GM10266 (cell line): ENCODE measurements at regions not wholly inside any gene's neighbourhood (a gene's known extent, or its start where the extent isn't known, plus 50 kb on each side); places are given as distances from the start of the nearest gene placed in this dataset.

Experiments used
- DNase-seq: peaks from one replicate; pipeline ENCODE4 v3.0.0; 2012; ENCODE audit errors: extremely low spot score
- TF ChIP-seq, protein P1 (sequence below): IDR thresholded peaks from 2 replicates; pipeline ENCODE4 v1.5.1; 2012; ENCODE audit warnings: mild to moderate bottlenecking, low read depth; ENCODE audit not compliant: control insufficient read depth, insufficient read depth; ENCODE audit errors: missing control alignments

- TF ChIP-seq, protein P1, sequence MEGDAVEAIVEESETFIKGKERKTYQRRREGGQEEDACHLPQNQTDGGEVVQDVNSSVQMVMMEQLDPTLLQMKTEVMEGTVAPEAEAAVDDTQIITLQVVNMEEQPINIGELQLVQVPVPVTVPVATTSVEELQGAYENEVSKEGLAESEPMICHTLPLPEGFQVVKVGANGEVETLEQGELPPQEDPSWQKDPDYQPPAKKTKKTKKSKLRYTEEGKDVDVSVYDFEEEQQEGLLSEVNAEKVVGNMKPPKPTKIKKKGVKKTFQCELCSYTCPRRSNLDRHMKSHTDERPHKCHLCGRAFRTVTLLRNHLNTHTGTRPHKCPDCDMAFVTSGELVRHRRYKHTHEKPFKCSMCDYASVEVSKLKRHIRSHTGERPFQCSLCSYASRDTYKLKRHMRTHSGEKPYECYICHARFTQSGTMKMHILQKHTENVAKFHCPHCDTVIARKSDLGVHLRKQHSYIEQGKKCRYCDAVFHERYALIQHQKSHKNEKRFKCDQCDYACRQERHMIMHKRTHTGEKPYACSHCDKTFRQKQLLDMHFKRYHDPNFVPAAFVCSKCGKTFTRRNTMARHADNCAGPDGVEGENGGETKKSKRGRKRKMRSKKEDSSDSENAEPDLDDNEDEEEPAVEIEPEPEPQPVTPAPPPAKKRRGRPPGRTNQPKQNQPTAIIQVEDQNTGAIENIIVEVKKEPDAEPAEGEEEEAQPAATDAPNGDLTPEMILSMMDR, result no peak
- DNase-seq, result no peak
These were observed 99.9 kb upstream of the GSE1 start for GRCh38 chr16:85513180-85513579.

GRCh38 chr16:85513649-85514048 lies 99.5 kb upstream of the GSE1 start:
- TF ChIP-seq, protein P1, result no peak
- no peak for DNase-seq

GRCh38 chr16:85514295-85514597 lies 98.9 kb upstream of the GSE1 start:
- DNase-seq, result no peak
- TF ChIP-seq, protein P1, result no peak

DNA sequence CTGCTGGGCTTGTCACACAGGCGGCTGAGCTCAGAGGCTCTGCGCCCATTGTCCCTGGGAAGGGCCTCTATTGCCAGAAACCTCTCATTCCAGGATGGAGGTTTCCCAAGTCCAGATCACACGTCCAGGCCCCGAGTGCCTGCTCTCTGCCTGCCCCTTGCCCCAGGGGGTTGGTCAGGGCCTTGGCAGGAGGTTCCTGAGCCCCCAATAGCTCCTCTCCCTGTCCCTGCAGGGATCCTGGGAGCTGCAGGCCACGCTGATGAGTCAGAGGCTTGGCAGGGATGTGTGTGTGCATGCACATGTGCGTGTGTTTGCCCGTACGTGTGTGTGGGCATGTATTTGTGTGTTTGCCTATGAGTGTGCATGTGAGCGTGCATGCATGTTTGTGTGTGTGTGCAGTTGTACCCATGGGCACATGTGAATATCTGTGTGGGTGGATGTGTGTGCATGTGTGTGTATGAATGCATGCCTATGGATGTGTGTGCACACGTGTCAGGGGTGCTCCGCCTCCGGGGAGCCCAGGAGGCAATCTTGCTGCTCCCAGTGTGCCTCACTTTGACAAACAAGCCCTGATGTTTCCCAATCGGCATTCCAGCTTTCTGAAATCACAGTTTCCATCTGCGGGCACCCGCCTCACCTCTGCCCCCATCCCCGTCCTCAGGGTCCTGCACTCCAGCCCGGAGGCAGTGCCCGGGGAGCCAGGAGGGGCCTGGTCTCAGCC lies 98.4 kb upstream of the GSE1 start:
- TF ChIP-seq, protein P1, result no peak
- no peak for DNase-seq

DNA sequence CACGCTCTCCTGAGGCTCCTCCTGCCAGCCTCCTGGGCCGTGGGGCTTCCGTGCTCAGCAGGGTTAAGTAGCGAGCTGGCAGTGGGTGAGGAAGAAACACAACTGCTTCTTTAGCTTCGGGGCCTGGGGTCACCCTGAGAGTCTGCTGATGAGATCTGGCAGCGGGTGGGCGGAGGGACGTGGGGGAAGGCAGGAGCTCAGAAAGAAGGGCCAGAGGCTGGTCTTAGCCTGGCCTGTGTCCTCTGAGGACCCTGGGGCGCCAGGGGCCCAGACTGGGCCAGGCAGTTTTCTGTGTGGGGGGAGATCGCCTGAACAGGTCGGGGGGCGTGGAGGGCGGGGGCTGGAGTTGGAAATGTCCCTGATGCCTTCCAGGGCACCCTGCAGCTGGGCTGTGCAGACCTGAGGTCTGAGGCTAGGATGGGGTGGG lies 97.8 kb upstream of the GSE1 start:
- no peak for DNase-seq
- TF ChIP-seq, protein P1, result no peak

- DNase-seq, result no peak
- TF ChIP-seq, protein P1, result no peak
These were observed 97.2 kb upstream of the GSE1 start for GRCh38 chr16:85515830-85516397.

DNA sequence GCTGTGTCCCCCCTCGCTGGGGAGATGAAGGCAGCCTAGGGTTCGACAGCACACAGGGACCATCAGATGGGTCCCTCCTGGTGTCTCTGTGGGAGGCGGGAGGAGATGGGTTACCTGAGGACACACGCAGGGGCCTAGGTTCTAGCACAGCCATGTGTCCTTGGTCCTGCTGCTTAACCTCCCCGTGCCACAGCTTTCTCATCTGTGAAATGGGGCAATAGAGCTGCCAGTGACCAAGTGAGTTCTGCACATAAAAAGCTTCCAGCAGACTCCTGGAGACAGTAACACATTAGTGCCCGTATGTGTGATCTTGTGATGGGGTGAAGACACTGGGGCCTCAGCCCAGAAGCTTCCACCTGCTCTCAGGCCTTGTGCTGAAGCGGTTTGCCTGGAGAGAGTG lies 96.0 kb upstream of the GSE1 start:
- TF ChIP-seq, protein P1, result no peak
- DNase-seq, result no peak
